Stimulated activated memory B cell treated with anti-CD40 and anti-IgM and Interleukin-4, amounts not matched to agents 10 μg/mL and 1 μg/mL and 100 μg/mL, for 72 hours (primary cell): ENCODE measurements at regions not wholly inside any gene's neighbourhood (a gene's known extent, or its start where the extent isn't known, plus 50 kb on each side); places are given as distances from the start of the nearest gene placed in this dataset.
"Not testable (repeated sequence)": the region's sequence is repeated elsewhere in the genome, so short reads cannot be mapped to it uniquely, and the experiment has no call there.

Experiments
- ATAC-seq: fragments of 150-1000 bp; cut with Tn5 transposase; 2 replicates; pipeline ENCODE4 v1.10.0; 2021
- H3K27ac Mint-ChIP-seq: one replicate; pipeline ENCODE4 v1.8.0; 2022; ENCODE audit warnings: mild to moderate bottlenecking, mixed read lengths
- H3K27me3 Mint-ChIP-seq: one replicate; pipeline ENCODE4 v1.8.0; 2022; ENCODE audit warnings: mixed read lengths
- H3K36me3 Mint-ChIP-seq: one replicate; pipeline ENCODE4 v1.8.0; 2022; ENCODE audit warnings: mixed read lengths
- H3K4me1 Mint-ChIP-seq: one replicate; pipeline ENCODE4 v1.8.0; 2022; ENCODE audit warnings: mixed read lengths
- H3K4me3 Mint-ChIP-seq: one replicate; pipeline ENCODE4 v1.8.0; 2022; ENCODE audit warnings: mild to moderate bottlenecking, moderate library complexity, mixed read lengths
- H3K9me3 Mint-ChIP-seq: one replicate; pipeline ENCODE4 v1.8.0; 2022; ENCODE audit warnings: mixed read lengths

DNA sequence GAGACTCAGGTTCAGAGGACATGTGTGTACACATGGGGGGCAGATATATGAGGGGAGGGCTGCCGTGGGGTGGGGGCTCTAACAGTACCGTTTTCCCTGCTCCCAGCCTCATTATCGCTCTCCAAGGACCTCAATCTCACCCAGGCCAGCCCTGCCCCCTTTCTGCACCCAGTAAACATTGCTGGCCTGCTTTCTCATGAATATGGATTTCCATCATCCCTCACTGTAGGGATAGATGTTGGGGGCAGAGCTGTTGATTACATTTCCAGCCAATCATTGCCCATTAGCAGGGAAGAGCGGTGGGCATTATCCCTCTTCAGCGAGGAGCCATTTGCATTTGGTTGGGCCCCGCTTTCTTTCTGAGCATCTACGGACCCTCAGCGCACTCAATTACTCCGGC is 273.8 kb downstream of the RPS6KC1 start:
- Mint-ChIP-seq H3K27me3 (no peaks in the 10 kb centered on the region), H3K36me3 (no peaks in the 10 kb centered on the region), H3K9me3 (peaks cover 3% of the 10 kb centered on the region), H3K4me1 (no peaks in the 10 kb centered on the region), H3K27ac (no peak overlapping the region), H3K4me3 (no peak overlapping the region)
- ATAC-seq, result no peak

GRCh38 chr1:213325482-213325881 is 274.4 kb downstream of the RPS6KC1 start:
- no peaks in the 10 kb centered on the region for H3K27me3 Mint-ChIP-seq
- H3K36me3 Mint-ChIP-seq, result no peaks in the 10 kb centered on the region
- H3K4me1 Mint-ChIP-seq, result no peaks in the 10 kb centered on the region
- ATAC-seq, result no peak
- no peak overlapping the region for H3K27ac Mint-ChIP-seq
- H3K4me3 Mint-ChIP-seq, result no peak overlapping the region
- H3K9me3 Mint-ChIP-seq, result peaks cover 3% of the 10 kb centered on the region

GRCh38 chr1:213326281-213327016 is 275.4 kb downstream of the RPS6KC1 start:
- ATAC-seq, result no peak
- no peaks in the 10 kb centered on the region for H3K36me3 Mint-ChIP-seq
- H3K4me3 Mint-ChIP-seq, result no peak overlapping the region
- H3K9me3 Mint-ChIP-seq, result peaks cover 3% of the 10 kb centered on the region
- no peak overlapping the region for H3K27ac Mint-ChIP-seq
- H3K27me3 Mint-ChIP-seq, result peaks cover 7% of the 10 kb centered on the region
- no peaks in the 10 kb centered on the region for H3K4me1 Mint-ChIP-seq

DNA sequence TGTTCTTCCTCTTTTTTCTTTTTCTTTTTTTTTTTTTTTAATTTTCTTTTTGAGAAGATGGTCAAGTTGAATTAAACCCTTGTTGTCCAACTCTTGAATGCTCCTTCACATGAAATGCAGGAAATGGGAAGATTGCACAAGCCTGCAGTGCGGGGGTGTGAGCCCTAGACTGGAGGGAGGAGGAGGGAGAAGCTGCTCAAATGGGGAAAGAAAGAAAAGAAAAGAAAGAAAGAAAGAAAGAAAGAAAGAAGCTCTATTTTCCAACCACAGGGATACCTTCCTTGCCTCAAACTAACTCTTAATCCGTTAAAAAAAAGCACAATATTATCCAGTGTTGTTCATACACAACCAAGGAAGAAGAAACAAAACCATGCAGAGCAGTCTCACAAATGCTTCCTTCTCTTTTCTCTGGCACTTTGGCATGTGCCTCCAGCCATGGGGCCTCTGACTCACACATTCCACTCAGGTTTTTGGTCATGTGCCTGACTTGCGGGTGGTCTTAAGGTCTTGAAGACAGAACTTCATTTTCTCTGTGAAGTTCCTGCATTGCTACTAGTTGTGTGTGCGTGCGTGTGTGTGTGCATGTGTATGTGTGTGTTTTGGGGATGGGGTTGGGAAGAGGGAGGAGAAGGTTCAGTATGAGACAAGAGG is 276.1 kb downstream of the RPS6KC1 start:
- no peak overlapping the region for H3K27ac Mint-ChIP-seq

DNA sequence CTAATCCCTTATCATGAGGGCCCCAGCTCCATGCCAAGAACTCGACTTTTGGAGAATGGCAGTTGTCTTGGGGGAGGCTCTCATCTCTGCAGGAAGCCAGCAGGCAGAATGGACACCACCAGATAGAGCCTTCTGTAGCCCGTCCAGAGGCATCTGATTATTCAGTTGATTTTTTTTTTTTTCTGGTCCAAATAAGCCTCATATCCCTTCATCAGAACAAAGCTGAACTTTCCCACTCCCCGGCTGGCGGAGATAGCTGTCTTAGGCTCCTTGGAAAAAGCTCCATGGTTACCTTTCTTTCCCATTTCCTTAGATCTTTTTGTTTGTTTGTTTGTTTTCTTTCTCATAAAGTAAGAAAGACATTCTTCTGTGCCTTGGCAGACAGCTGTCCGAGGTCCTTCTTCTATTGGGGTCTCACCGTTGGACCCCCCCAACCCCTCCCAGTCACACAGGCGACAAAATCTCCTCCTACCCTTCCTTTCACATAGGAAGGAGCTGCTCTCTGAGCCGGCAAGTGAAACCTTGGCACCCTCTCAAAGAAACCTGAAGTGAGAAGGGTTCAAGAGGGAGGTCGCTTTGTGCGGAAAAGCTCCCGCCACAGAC is 278.5 kb downstream of the RPS6KC1 start:
- Mint-ChIP-seq H3K27ac (no peak overlapping the region), H3K4me3 (no peak overlapping the region), H3K27me3 (peaks cover 11% of the 10 kb centered on the region), H3K4me1 (no peaks in the 10 kb centered on the region), H3K36me3 (no peaks in the 10 kb centered on the region), H3K9me3 (no peaks in the 10 kb centered on the region)
- no peak for ATAC-seq

More for the DNA sequence above, 276.1 kb downstream of the RPS6KC1 start:
- peaks cover 3% of the 10 kb centered on the region for H3K9me3 Mint-ChIP-seq
- no peak overlapping the region for H3K4me3 Mint-ChIP-seq
- H3K4me1 Mint-ChIP-seq, result no peaks in the 10 kb centered on the region
- H3K27me3 Mint-ChIP-seq, result peaks cover 11% of the 10 kb centered on the region
- ATAC-seq, result no peak
- H3K36me3 Mint-ChIP-seq, result no peaks in the 10 kb centered on the region

GRCh38 chr1:213330281-213330680 is 279.2 kb downstream of the RPS6KC1 start:
- no peaks in the 10 kb centered on the region for H3K36me3 Mint-ChIP-seq
- peaks cover 11% of the 10 kb centered on the region for H3K27me3 Mint-ChIP-seq

GRCh38 chr1:213331631-213332175 is 280.7 kb downstream of the RPS6KC1 start:
- ATAC-seq, result no peak
- H3K4me3 Mint-ChIP-seq, result no peak overlapping the region
- H3K4me1 Mint-ChIP-seq, result no peaks in the 10 kb centered on the region
- no peak overlapping the region for H3K27ac Mint-ChIP-seq
- H3K27me3 Mint-ChIP-seq, result peaks cover 11% of the 10 kb centered on the region
- H3K9me3 Mint-ChIP-seq, result no peaks in the 10 kb centered on the region
- H3K36me3 Mint-ChIP-seq, result no peaks in the 10 kb centered on the region

More at GRCh38 chr1:213330281-213330680, 279.2 kb downstream of the RPS6KC1 start:
- H3K4me1 Mint-ChIP-seq, result no peaks in the 10 kb centered on the region
- H3K9me3 Mint-ChIP-seq, result no peaks in the 10 kb centered on the region
- no peak for ATAC-seq
- H3K4me3 Mint-ChIP-seq, result no peak overlapping the region
- no peak overlapping the region for H3K27ac Mint-ChIP-seq

DNA sequence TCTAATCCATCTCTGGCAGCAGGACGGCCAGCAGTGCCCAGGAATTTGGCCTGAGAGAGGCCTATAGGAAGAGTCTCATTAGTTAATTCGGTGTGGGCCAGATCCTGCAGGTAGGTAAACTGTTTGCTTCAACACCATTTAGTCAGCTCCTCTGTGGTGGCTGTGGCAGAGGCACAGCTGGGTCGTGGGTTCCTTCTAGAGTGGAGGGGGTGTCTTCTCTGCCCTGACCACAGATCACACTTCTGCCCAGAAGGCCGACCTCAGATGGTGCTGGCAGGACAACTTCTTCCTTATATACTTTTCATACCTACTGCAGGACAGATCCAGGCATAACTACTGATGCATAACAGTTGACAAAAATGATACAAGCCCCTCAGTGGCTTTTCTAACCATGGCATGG is 281.4 kb downstream of the RPS6KC1 start:
- peaks cover 11% of the 10 kb centered on the region for H3K27me3 Mint-ChIP-seq
- no peak for ATAC-seq
- H3K9me3 Mint-ChIP-seq, result no peaks in the 10 kb centered on the region
- no peak overlapping the region for H3K4me3 Mint-ChIP-seq
- H3K27ac Mint-ChIP-seq, result no peak overlapping the region
- no peaks in the 10 kb centered on the region for H3K4me1 Mint-ChIP-seq
- no peaks in the 10 kb centered on the region for H3K36me3 Mint-ChIP-seq

GRCh38 chr1:213333121-213333520 is 282.1 kb downstream of the RPS6KC1 start:
- Mint-ChIP-seq H3K9me3 (no peaks in the 10 kb centered on the region), H3K27ac (no peak overlapping the region), H3K36me3 (no peaks in the 10 kb centered on the region), H3K4me3 (no peak overlapping the region), H3K4me1 (no peaks in the 10 kb centered on the region), H3K27me3 (peaks cover 11% of the 10 kb centered on the region)
- no peak for ATAC-seq

GRCh38 chr1:213335084-213335483 is 284.0 kb downstream of the RPS6KC1 start:
- no peak for ATAC-seq
- Mint-ChIP-seq H3K36me3 (no peaks in the 10 kb centered on the region), H3K9me3 (no peaks in the 10 kb centered on the region), H3K4me3 (no peak overlapping the region), H3K27me3 (peaks cover 11% of the 10 kb centered on the region), H3K27ac (no peak overlapping the region), H3K4me1 (no peaks in the 10 kb centered on the region)

- H3K36me3 Mint-ChIP-seq, result no peaks in the 10 kb centered on the region
- no peak for ATAC-seq
- H3K9me3 Mint-ChIP-seq, result no peaks in the 10 kb centered on the region
- H3K4me1 Mint-ChIP-seq, result no peaks in the 10 kb centered on the region
- no peak overlapping the region for H3K4me3 Mint-ChIP-seq
- H3K27ac Mint-ChIP-seq, result no peak overlapping the region
- no peaks in the 10 kb centered on the region for H3K27me3 Mint-ChIP-seq
These were observed 286.1 kb downstream of the RPS6KC1 start for GRCh38 chr1:213337025-213337678.

- Mint-ChIP-seq H3K27me3 (no peaks in the 10 kb centered on the region), H3K27ac (no peak overlapping the region), H3K4me1 (no peaks in the 10 kb centered on the region), H3K9me3 (peaks cover 4% of the 10 kb centered on the region), H3K36me3 (no peaks in the 10 kb centered on the region), H3K4me3 (no peak overlapping the region)
- no peak for ATAC-seq
These were observed 289.6 kb downstream of the RPS6KC1 start for GRCh38 chr1:213340593-213340992.

DNA sequence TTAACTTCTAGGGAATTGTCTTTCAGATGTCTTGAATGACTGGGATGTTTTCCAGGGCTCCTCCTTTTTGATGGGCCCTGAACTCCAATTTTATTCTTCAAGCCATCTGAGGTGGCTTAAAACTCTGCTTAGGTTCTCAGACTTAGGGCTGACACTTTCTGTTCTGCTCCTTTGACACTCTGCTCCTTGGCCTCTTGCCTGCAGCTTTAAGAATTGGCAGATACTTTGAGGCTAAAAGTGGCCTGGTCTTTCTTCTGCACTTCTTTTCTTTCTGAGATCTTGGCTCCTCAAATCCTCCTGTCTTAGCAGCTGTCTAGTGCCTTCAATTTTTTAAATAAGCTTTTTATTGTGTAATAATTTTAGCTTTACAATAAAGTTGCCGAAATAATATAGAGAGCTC is 294.6 kb downstream of the RPS6KC1 start:
- Mint-ChIP-seq H3K27me3 (peaks cover 21% of the 10 kb centered on the region), H3K27ac (no peak overlapping the region), H3K9me3 (peaks cover 4% of the 10 kb centered on the region), H3K4me1 (no peaks in the 10 kb centered on the region), H3K36me3 (no peaks in the 10 kb centered on the region), H3K4me3 (no peak overlapping the region)
- no peak for ATAC-seq

GRCh38 chr1:213357403-213357802 is 306.4 kb downstream of the RPS6KC1 start:
- Mint-ChIP-seq H3K27ac (no peak overlapping the region), H3K27me3 (no peaks in the 10 kb centered on the region)

GRCh38 chr1:213358368-213358767 is 307.3 kb downstream of the RPS6KC1 start:
- ATAC-seq, H3K9me3 Mint-ChIP-seq, H3K4me3 Mint-ChIP-seq, H3K27me3 Mint-ChIP-seq, H3K36me3 Mint-ChIP-seq, H3K4me1 Mint-ChIP-seq, H3K27ac Mint-ChIP-seq: not testable (repeated sequence)

More at GRCh38 chr1:213357403-213357802, 306.4 kb downstream of the RPS6KC1 start:
- Mint-ChIP-seq H3K36me3 (no peaks in the 10 kb centered on the region), H3K4me1 (no peaks in the 10 kb centered on the region), H3K4me3 (no peak overlapping the region), H3K9me3 (peaks cover 3% of the 10 kb centered on the region)
- no peak for ATAC-seq
